CD14-positive monocyte (primary cell): ENCODE measurements at regions not wholly inside any gene's neighbourhood (a gene's known extent, or its start where the extent isn't known, plus 50 kb on each side); places are given as distances from the start of the nearest gene placed in this dataset.

Experiments used
- DNase-seq, 3 donors: peaks; one replicate each; pipeline ENCODE4 v3.0.0-alpha.2; 2011 to 2022
- H2AFZ ChIP-seq: 2 replicates; pipeline ENCODE4 v1.6.0; 2012; ENCODE audit warnings: mild to moderate bottlenecking, low read depth, low read length, inconsistent platforms; ENCODE audit not compliant: insufficient read depth, poor library complexity, severe bottlenecking
- H3K27ac ChIP-seq, 2 donors: 1 replicate in 1 of 2; 2 replicates in 1 of 2; pipeline ENCODE4 v1.5.1; 2012 to 2013; ENCODE audit warnings: low read length in 2 of 2, control low read depth in 1 of 2, inconsistent platforms in 1 of 2, low read depth in 1 of 2, mild to moderate bottlenecking in 1 of 2
- H3K27me3 ChIP-seq, 2 donors: one replicate each; pipeline versions ENCODE4 v1.6.0 to v1.6.1; 2011 to 2013; ENCODE audit warnings: low read length in 2 of 2; ENCODE audit not compliant: control insufficient read depth in 2 of 2, insufficient read depth in 2 of 2
- H3K36me3 ChIP-seq, 2 donors: replicated peaks in 1 of 2; 1 replicate in 1 of 2; 2 replicates in 1 of 2; pipeline versions ENCODE4 v1.5.1 to v1.6.1; 2012 to 2013; ENCODE audit warnings: low read length in 2 of 2, control low read depth in 1 of 2, inconsistent platforms in 1 of 2, mild to moderate bottlenecking in 1 of 2; ENCODE audit not compliant: insufficient read depth in 2 of 2, control insufficient read depth in 1 of 2
- H3K4me1 ChIP-seq, 2 donors: 1 replicate in 1 of 2; 2 replicates in 1 of 2; pipeline versions ENCODE4 v1.5.1 to v1.6.1; 2012 to 2013; ENCODE audit warnings: low read length in 2 of 2, control low read depth in 1 of 2, inconsistent platforms in 1 of 2, mild to moderate bottlenecking in 1 of 2, moderate library complexity in 1 of 2; ENCODE audit not compliant: insufficient read depth in 2 of 2, control insufficient read depth in 1 of 2
- H3K4me2 ChIP-seq: replicated peaks from 2 replicates; pipeline ENCODE3; 2012; ENCODE audit warnings: low read length, moderate library complexity, mild to moderate bottlenecking; ENCODE audit not compliant: poor library complexity, severe bottlenecking; ENCODE audit errors: extremely low read depth
- H3K4me3 ChIP-seq, 3 experiments: fragments of 200-600 bp in 1 of 3; sonication (generic) in 1 of 3; replicated peaks in 1 of 3; 1 replicate in 2 of 3; 2 replicates in 1 of 3; pipeline ENCODE4 v1.5.1; 2011 to 2013; ENCODE audit warnings: low read length in 3 of 3, mild to moderate bottlenecking in 3 of 3, control low read depth in 2 of 3, low read depth in 2 of 3, inconsistent platforms in 1 of 3, moderate library complexity in 1 of 3
- H3K79me2 ChIP-seq: 2 replicates; pipeline ENCODE4 v1.6.0; 2012; ENCODE audit warnings: mild to moderate bottlenecking, control low read depth, inconsistent platforms, low read length, moderate library complexity; ENCODE audit not compliant: insufficient read depth
- H3K9ac ChIP-seq: 2 replicates; pipeline ENCODE4 v1.6.0; 2017; ENCODE audit warnings: low read length, mild to moderate bottlenecking; ENCODE audit not compliant: insufficient read depth, poor library complexity, severe bottlenecking
- H3K9me3 ChIP-seq, 2 donors: replicated peaks in 1 of 2; 1 replicate in 1 of 2; 2 replicates in 1 of 2; pipeline versions ENCODE4 v1.5.1 to v1.6.1; 2012 to 2013; ENCODE audit warnings: low read length in 2 of 2, control low read depth in 1 of 2; ENCODE audit not compliant: control insufficient read depth in 1 of 2, insufficient read depth in 1 of 2
- H4K20me1 ChIP-seq: 2 replicates; pipeline ENCODE4 v1.6.0; 2012; ENCODE audit warnings: mild to moderate bottlenecking, low read length, control low read depth, moderate library complexity; ENCODE audit not compliant: insufficient read depth
- H3K27ac Mint-ChIP-seq, 7 donors: one replicate each; pipeline ENCODE4 v1.8.0; 2020; ENCODE audit warnings: mild to moderate bottlenecking in 7 of 7, mixed read lengths in 7 of 7, moderate library complexity in 6 of 7, inconsistent platforms in 2 of 7
- H3K27me3 Mint-ChIP-seq, 3 donors: one replicate each; pipeline ENCODE4 v1.8.0; 2021 to 2022; ENCODE audit warnings: low read depth in 3 of 3, mild to moderate bottlenecking in 3 of 3, mixed read lengths in 3 of 3, moderate library complexity in 3 of 3, inconsistent platforms in 1 of 3
- H3K36me3 Mint-ChIP-seq, 2 donors: one replicate each; pipeline ENCODE4 v1.8.0; 2020; ENCODE audit warnings: mixed read lengths in 2 of 2, inconsistent platforms in 1 of 2, mild to moderate bottlenecking in 1 of 2
- H3K4me1 Mint-ChIP-seq: one replicate; pipeline ENCODE4 v1.8.0; 2020; ENCODE audit warnings: mild to moderate bottlenecking, mixed read lengths
- H3K4me3 Mint-ChIP-seq, 2 donors: one replicate each; pipeline ENCODE4 v1.8.0; 2020; ENCODE audit warnings: mild to moderate bottlenecking in 2 of 2, mixed read lengths in 2 of 2, moderate library complexity in 1 of 2
- H3K9me3 Mint-ChIP-seq, 7 donors: one replicate each; pipeline ENCODE4 v1.8.0; 2020 to 2022; ENCODE audit warnings: mixed read lengths in 7 of 7, mild to moderate bottlenecking in 6 of 7, moderate library complexity in 6 of 7, inconsistent platforms in 2 of 7
- CTCF ChIP-seq: fragments of 200-600 bp; IDR thresholded peaks from one replicate; pipeline ENCODE4 v1.8.0; 2022; ENCODE audit warnings: antibody characterized with exemption, mild to moderate bottlenecking
- WGBS: methylation state at CpG from one replicate; pipeline ENCODE4 v1.1.5; 2013; ENCODE audit warnings: missing lambda C conversion rate; ENCODE audit not compliant: insufficient coverage; 5-methylcytosine and 5-hydroxymethylcytosine counted together
- intact Hi-C, 2 donors: fragments of 100-400 bp; cut with micrococcal nuclease; formaldehyde crosslinking; loops; one replicate each; pipeline versions ENCODE4 v1.15.0 to v1.15.1; 2023

- H3K4me2 ChIP-seq, result no peak overlapping the region
- Mint-ChIP-seq H3K4me3 (no peak overlapping the region), H3K9me3 (peaks cover 0 to 3% (median 0%) of the 10 kb centered on the region in 7 donors), H3K4me1 (no peaks in the 10 kb centered on the region), H3K27me3 (peaks cover 0 to 1% (median 0%) of the 10 kb centered on the region in 3 donors), H3K27ac (no peak overlapping the region), H3K36me3 (no peaks in the 10 kb centered on the region)
- WGBS, result no CpG with 5 or more reads among the region's 1 CpG
- H4K20me1 ChIP-seq, result no peaks in the 10 kb centered on the region
- H3K79me2 ChIP-seq, result no peaks in the 10 kb centered on the region
- no peak overlapping the region for H3K27ac ChIP-seq
- no peak overlapping the region for H3K9ac ChIP-seq
- H3K9me3 ChIP-seq, result peaks cover 0 to 2% of the 10 kb centered on the region in 2 donors
- no peak for TF ChIP-seq CTCF
- intact Hi-C loops, result no loop called here
- H3K4me1 ChIP-seq, result no peaks in the 10 kb centered on the region
- DNase-seq, result no peak
- no peak overlapping the region for H2AFZ ChIP-seq
- H3K4me3 ChIP-seq, result no peak overlapping the region
- no peaks in the 10 kb centered on the region for H3K27me3 ChIP-seq
- no peaks in the 10 kb centered on the region for H3K36me3 ChIP-seq
Observed at GRCh38 chr4:58515226-58515625, 1405.0 kb upstream of the IGFBP7 start.

GRCh38 chr4:58514299-58514698, 1404.1 kb upstream of the IGFBP7 start:
- H4K20me1 ChIP-seq, result no peaks in the 10 kb centered on the region
- intact Hi-C loops, result no loop called here
- no peak overlapping the region for H3K4me3 Mint-ChIP-seq
- peaks cover 0 to 2% of the 10 kb centered on the region in 2 donors for H3K9me3 ChIP-seq
- WGBS, result no CpG with 5 or more reads among the region's 1 CpG
- no peak overlapping the region for H3K4me2 ChIP-seq
- H3K27ac ChIP-seq, result no peak overlapping the region
- H3K27me3 Mint-ChIP-seq, result peaks cover 0 to 1% (median 0%) of the 10 kb centered on the region in 3 donors
- no peaks in the 10 kb centered on the region for H3K27me3 ChIP-seq
- H3K36me3 ChIP-seq, result no peaks in the 10 kb centered on the region
- no peak overlapping the region for H3K27ac Mint-ChIP-seq
- H2AFZ ChIP-seq, result no peak overlapping the region
- no peak for DNase-seq
- H3K79me2 ChIP-seq, result no peaks in the 10 kb centered on the region
- no peaks in the 10 kb centered on the region for H3K4me1 Mint-ChIP-seq
- H3K36me3 Mint-ChIP-seq, result no peaks in the 10 kb centered on the region
- no peak overlapping the region for H3K9ac ChIP-seq
- peaks cover 0 to 3% (median 0%) of the 10 kb centered on the region in 7 donors for H3K9me3 Mint-ChIP-seq
- no peaks in the 10 kb centered on the region for H3K4me1 ChIP-seq
- no peak for TF ChIP-seq CTCF
- H3K4me3 ChIP-seq, result no peak overlapping the region
